A549 (cell line): ENCODE measurements at regions not wholly inside any gene's neighbourhood (a gene's known extent, or its start where the extent isn't known, plus 50 kb on each side); places are given as distances from the start of the nearest gene placed in this dataset.

Source experiments
- ATAC-seq, 2 experiments: fragments of 200-7000 bp in 1 of 2; fragments of >200 bp in 1 of 2; cut with Nextera tagmentation in 1 of 2; cut with Tn5 transposase in 1 of 2; 3 replicates each; pipeline versions ENCODE4 v1.8.0 to v1.9.1; 2018 to 2020; ENCODE audit warnings: mild to moderate bottlenecking in 1 of 2, moderate library complexity in 1 of 2
- CTCF ChIA-PET: fragments of 300-600 bp; sonication (Branson Sonifier 250); formaldehyde crosslinking; extraction: SDS; loops from one replicate; lab custom pipeline; 2021; ENCODE audit warnings: antibody characterized with exemption, inconsistent platforms; lab: Yijun Ruan, JAX
- POLR2A ChIA-PET: fragments of 350-600 bp; formaldehyde crosslinking; extraction: SDS; loops from one replicate; lab custom pipeline; 2021; ENCODE audit warnings: antibody characterized with exemption, inconsistent platforms; lab: Yijun Ruan, JAX
- DNase-seq, 2 experiments: peaks; one replicate each; pipeline versions ENCODE4 v3.0.0 to v3.0.0-alpha.2; 2011 to 2016; ENCODE audit warnings: low read depth in 1 of 2, low spot score in 1 of 2
- FAIRE-seq: peaks from 2 replicates; lab custom pipeline; 2011; peaks lifted over from hg19 to GRCh38; lab: Jason Lieb, UNC
- H3K27ac ChIP-seq, 2 experiments: fragments of >200 bp; sonication (Bioruptor Twin); formaldehyde crosslinking; 3 replicates each; pipeline ENCODE4 v1.5.1; 2016 to 2017
- H3K4me1 ChIP-seq: fragments of >200 bp; sonication (Bioruptor Twin); formaldehyde crosslinking; 3 replicates; pipeline ENCODE4 v1.6.1; 2016
- H3K4me2 ChIP-seq: fragments of >200 bp; sonication (Bioruptor Twin); formaldehyde crosslinking; 3 replicates; pipeline ENCODE4 v1.6.1; 2016
- H3K4me3 ChIP-seq: fragments of >200 bp; sonication (Bioruptor Twin); formaldehyde crosslinking; 3 replicates; pipeline ENCODE4 v1.5.1; 2016
- H3K9me3 ChIP-seq: fragments of >200 bp; sonication (Bioruptor Twin); formaldehyde crosslinking; 3 replicates; pipeline ENCODE4 v1.6.1; 2016
- BHLHE40 ChIP-seq: IDR thresholded peaks from 2 replicates; pipeline ENCODE4 v1.6.1; 2012; ENCODE audit warnings: low read depth, low read length, inconsistent platforms
- CHD2 ChIP-seq: fragments of 150-350 bp; IDR thresholded peaks from 2 replicates; pipeline ENCODE4 v1.6.1; 2014; ENCODE audit warnings: low read length; ENCODE audit not compliant: partially characterized antibody
- EHF ChIP-seq: fragments of 250-450 bp; sonication (Bioruptor Pico); IDR thresholded peaks from 2 replicates; pipeline ENCODE4 v1.5.0; 2020; ENCODE audit warnings: mild to moderate bottlenecking
- ESRRA ChIP-seq: fragments of 150-350 bp; IDR thresholded peaks from 2 replicates; pipeline ENCODE4 v1.6.1; 2014; ENCODE audit warnings: mild to moderate bottlenecking, low read length, borderline replicate concordance
- FOXS1 ChIP-seq: fragments of 250-450 bp; sonication (Bioruptor Pico); IDR thresholded peaks from 2 replicates; pipeline ENCODE4 v1.5.0; 2020; ENCODE audit warnings: mild to moderate bottlenecking, moderate library complexity
- GATA3 ChIP-seq: IDR thresholded peaks from 2 replicates; pipeline ENCODE4 v1.6.1; 2012; ENCODE audit warnings: borderline replicate concordance
- HOXB13 ChIP-seq: fragments of 250-450 bp; sonication (Bioruptor Pico); IDR thresholded peaks from 2 replicates; pipeline ENCODE4 v1.5.0; 2020; ENCODE audit warnings: low read depth, mild to moderate bottlenecking, moderate library complexity
- KDM1A ChIP-seq: fragments of 200-600 bp; sonication (generic); IDR thresholded peaks from 2 replicates; pipeline ENCODE4 v1.6.1; 2016; ENCODE audit warnings: low read depth, mild to moderate bottlenecking
- MAFK ChIP-seq: fragments of 450-650 bp; IDR thresholded peaks from 2 replicates; pipeline ENCODE4 v1.6.1; 2014; ENCODE audit not compliant: partially characterized antibody
- NFE2L2 ChIP-seq: fragments of 150-350 bp; conservative IDR thresholded peaks from 2 replicates; pipeline ENCODE4 v1.6.1; 2014; ENCODE audit warnings: low read length
- POLR2A ChIP-seq: IDR thresholded peaks from 2 replicates; pipeline ENCODE4 v1.6.1; 2012; ENCODE audit warnings: mild to moderate bottlenecking, low read length
- POLR2AphosphoS2 ChIP-seq: conservative IDR thresholded peaks from 2 replicates; pipeline ENCODE4 v1.6.1; 2012; ENCODE audit warnings: low read length, improper control_type of control experiment, inconsistent platforms
- RARB ChIP-seq: fragments of 250-450 bp; sonication (Bioruptor Pico); IDR thresholded peaks from 2 replicates; pipeline ENCODE4 v1.8.0; 2021; ENCODE audit warnings: mild to moderate bottlenecking, moderate library complexity
- RFX5 ChIP-seq: fragments of 450-650 bp; IDR thresholded peaks from 2 replicates; pipeline ENCODE4 v1.7.1; 2014; ENCODE audit warnings: antibody characterized with exemption, mild to moderate bottlenecking, moderate library complexity
- SMC3 ChIP-seq: fragments of >200 bp; sonication (Bioruptor Twin); formaldehyde crosslinking; IDR thresholded peaks from 3 replicates; pipeline ENCODE4 v1.6.1; 2018; ENCODE audit warnings: inconsistent platforms
- SREBF2 ChIP-seq: fragments of 450-650 bp; IDR thresholded peaks from 2 replicates; pipeline ENCODE4 v1.6.1; 2014; ENCODE audit warnings: mild to moderate bottlenecking, moderate library complexity
- TP53 ChIP-seq: fragments of 250-450 bp; sonication (Bioruptor Pico); IDR thresholded peaks from 2 replicates; pipeline ENCODE4 v1.5.0; 2021; ENCODE audit warnings: mild to moderate bottlenecking, moderate library complexity
- ZNF302 ChIP-seq: fragments of 250-450 bp; sonication (Bioruptor Pico); IDR thresholded peaks from 2 replicates; pipeline ENCODE4 v1.9.0; 2021; ENCODE audit warnings: inconsistent platforms, mild to moderate bottlenecking, moderate library complexity
- WGBS: methylation state at CpG from one replicate; pipeline ENCODE4 v1.1.6; 2017; ENCODE audit errors: missing lambda C conversion rate; 5-methylcytosine and 5-hydroxymethylcytosine counted together
- TF ChIP-seq, protein P1 (sequence below): fragments of >200 bp; sonication (Bioruptor Twin); formaldehyde crosslinking; IDR thresholded peaks from 3 replicates; pipeline ENCODE4 v1.5.1; 2016
- TF ChIP-seq, protein P2 (sequence below): fragments of 250-450 bp; sonication (Bioruptor Pico); IDR thresholded peaks from 2 replicates; pipeline ENCODE4 v1.5.0; 2021; ENCODE audit warnings: mild to moderate bottlenecking, moderate library complexity, borderline replicate concordance
- TF ChIP-seq, protein P3 (sequence below): IDR thresholded peaks from 2 replicates; pipeline ENCODE4 v1.6.1; 2012
- TF ChIP-seq, protein P4 (sequence below): fragments of 250-450 bp; sonication (Bioruptor Pico); IDR thresholded peaks from 2 replicates; pipeline ENCODE4 v1.5.0; 2020; ENCODE audit warnings: low read depth, mild to moderate bottlenecking, moderate library complexity
- TF ChIP-seq, protein P5 (sequence below): IDR thresholded peaks from 2 replicates; pipeline ENCODE4 v1.6.1; 2012; ENCODE audit warnings: low read depth, borderline replicate concordance
- TF ChIP-seq, protein P6 (sequence below): fragments of 450-650 bp; IDR thresholded peaks from 2 replicates; pipeline ENCODE4 v1.6.1; 2014; ENCODE audit warnings: antibody characterized with exemption

DNA sequence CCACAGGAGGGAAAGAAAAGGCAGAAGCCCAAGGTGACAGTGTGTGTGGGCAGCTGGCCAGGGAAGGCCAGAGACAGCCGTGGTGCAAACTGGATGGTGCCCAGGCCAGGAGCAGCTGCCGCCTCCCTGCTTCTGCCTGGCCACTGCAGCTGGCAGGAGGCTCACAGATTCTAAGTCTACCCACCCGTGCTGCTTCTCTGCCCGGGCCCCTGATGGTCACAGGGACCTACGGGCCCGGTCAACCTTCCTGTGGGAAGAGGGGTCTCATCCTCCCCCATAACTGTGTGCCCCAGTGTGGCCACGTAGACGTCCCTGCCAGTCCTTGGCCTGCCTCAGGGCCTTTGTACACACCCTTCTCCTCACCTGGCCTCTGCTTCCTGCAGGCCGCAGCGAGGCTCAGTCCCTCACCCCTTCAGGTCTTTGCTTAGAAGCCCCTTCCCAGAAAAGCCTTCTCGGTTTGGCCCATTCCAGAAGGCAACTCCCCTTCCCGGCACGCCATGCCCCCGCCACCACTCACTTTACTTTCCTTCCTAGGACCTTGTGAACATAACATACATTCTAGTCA lies 192.6 kb upstream of the AJAP1 start:
- DNase-seq (no peak), FAIRE-seq (no peak), ATAC-seq (no peak)
- no peaks in the 10 kb centered on the region for H3K9me3 ChIP-seq
- ChIA-PET POLR2A (no interaction called here), CTCF (no interaction called here)
- H3K4me3 ChIP-seq, result no peak overlapping the region
- TF ChIP-seq, protein P1, sequence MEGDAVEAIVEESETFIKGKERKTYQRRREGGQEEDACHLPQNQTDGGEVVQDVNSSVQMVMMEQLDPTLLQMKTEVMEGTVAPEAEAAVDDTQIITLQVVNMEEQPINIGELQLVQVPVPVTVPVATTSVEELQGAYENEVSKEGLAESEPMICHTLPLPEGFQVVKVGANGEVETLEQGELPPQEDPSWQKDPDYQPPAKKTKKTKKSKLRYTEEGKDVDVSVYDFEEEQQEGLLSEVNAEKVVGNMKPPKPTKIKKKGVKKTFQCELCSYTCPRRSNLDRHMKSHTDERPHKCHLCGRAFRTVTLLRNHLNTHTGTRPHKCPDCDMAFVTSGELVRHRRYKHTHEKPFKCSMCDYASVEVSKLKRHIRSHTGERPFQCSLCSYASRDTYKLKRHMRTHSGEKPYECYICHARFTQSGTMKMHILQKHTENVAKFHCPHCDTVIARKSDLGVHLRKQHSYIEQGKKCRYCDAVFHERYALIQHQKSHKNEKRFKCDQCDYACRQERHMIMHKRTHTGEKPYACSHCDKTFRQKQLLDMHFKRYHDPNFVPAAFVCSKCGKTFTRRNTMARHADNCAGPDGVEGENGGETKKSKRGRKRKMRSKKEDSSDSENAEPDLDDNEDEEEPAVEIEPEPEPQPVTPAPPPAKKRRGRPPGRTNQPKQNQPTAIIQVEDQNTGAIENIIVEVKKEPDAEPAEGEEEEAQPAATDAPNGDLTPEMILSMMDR, result no peak
- TF ChIP-seq POLR2A (no peak), MAFK (no peak), ESRRA (no peak), POLR2AphosphoS2 (no peak), RFX5 (no peak), ZNF302 (CRISPR knock-in tag) (no peak), NFE2L2 (no peak), KDM1A (no peak), SMC3 (no peak), FOXS1 (no peak), TP53 (no peak), SREBF2 (no peak), HOXB13 (CRISPR knock-in tag) (no peak), EHF (no peak)
- no peak overlapping the region for H3K27ac ChIP-seq
- no peaks in the 10 kb centered on the region for H3K4me1 ChIP-seq
- WGBS, result 42% methylated on average over 9 of the region's 14 CpGs
- no peak overlapping the region for H3K4me2 ChIP-seq

DNA sequence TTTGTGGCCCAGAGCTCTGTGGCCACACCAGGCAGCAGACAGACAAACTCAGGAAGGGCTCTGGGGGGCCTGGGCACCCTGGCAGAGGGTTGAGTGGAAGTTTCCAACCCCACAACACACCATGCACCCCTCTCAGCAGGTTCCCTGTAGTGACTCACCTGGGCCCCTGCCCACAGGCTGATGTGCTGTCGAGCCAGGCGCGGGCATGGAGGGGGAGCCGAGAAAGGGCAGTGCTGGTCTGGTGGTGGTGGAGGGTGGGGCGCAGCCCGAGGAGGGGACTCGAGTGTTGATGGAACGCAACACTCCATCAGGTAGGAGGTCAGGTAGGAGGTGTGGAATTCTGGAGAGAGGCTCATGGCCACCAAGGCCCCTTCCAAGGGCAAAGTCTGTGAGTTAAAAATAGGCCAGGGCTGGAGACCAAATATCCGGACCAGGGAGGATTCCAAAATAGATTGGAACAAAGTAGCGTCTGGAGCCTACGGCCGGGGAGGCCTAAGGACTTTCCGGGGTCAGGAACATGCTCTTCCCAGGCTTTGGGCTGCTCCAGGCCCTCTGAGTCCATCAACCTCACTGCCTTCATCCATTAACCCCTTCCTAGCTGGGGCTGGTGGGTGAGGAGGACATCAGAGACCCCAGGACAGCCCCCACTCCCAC lies 191.5 kb upstream of the AJAP1 start:
- FAIRE-seq (no peak), ATAC-seq (no peak), DNase-seq (no peak)
- ChIA-PET CTCF (no interaction called here), POLR2A (no interaction called here)
- no peak overlapping the region for H3K4me3 ChIP-seq
- TF ChIP-seq RARB (CRISPR knock-in tag) (no peak), GATA3 (no peak), CHD2 (no peak), SMC3 (no peak), BHLHE40 (no peak), SREBF2 (no peak)
- TF ChIP-seq, protein P2, sequence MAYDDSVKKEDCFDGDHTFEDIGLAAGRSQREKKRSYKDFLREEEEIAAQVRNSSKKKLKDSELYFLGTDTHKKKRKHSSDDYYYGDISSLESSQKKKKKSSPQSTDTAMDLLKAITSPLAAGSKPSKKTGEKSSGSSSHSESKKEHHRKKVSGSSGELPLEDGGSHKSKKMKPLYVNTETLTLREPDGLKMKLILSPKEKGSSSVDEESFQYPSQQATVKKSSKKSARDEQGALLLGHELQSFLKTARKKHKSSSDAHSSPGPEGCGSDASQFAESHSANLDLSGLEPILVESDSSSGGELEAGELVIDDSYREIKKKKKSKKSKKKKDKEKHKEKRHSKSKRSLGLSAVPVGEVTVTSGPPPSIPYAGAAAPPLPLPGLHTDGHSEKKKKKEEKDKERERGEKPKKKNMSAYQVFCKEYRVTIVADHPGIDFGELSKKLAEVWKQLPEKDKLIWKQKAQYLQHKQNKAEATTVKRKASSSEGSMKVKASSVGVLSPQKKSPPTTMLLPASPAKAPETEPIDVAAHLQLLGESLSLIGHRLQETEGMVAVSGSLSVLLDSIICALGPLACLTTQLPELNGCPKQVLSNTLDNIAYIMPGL (CRISPR knock-in tag), result no peak
- TF ChIP-seq, protein P3, sequence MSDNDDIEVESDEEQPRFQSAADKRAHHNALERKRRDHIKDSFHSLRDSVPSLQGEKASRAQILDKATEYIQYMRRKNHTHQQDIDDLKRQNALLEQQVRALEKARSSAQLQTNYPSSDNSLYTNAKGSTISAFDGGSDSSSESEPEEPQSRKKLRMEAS, result no peak
- TF ChIP-seq, protein P4, sequence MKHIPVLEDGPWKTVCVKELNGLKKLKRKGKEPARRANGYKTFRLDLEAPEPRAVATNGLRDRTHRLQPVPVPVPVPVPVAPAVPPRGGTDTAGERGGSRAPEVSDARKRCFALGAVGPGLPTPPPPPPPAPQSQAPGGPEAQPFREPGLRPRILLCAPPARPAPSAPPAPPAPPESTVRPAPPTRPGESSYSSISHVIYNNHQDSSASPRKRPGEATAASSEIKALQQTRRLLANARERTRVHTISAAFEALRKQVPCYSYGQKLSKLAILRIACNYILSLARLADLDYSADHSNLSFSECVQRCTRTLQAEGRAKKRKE (CRISPR knock-in tag), result no peak
- TF ChIP-seq, protein P5, sequence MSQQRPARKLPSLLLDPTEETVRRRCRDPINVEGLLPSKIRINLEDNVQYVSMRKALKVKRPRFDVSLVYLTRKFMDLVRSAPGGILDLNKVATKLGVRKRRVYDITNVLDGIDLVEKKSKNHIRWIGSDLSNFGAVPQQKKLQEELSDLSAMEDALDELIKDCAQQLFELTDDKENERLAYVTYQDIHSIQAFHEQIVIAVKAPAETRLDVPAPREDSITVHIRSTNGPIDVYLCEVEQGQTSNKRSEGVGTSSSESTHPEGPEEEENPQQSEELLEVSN, result no peak
- TF ChIP-seq, protein P6, sequence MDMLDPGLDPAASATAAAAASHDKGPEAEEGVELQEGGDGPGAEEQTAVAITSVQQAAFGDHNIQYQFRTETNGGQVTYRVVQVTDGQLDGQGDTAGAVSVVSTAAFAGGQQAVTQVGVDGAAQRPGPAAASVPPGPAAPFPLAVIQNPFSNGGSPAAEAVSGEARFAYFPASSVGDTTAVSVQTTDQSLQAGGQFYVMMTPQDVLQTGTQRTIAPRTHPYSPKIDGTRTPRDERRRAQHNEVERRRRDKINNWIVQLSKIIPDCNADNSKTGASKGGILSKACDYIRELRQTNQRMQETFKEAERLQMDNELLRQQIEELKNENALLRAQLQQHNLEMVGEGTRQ, result no peak
- no peak overlapping the region for H3K27ac ChIP-seq
- 66% methylated on average over 10 of the region's 13 CpGs for whole genome bisulfite sequencing
- H3K4me2 ChIP-seq, result no peak overlapping the region
- no peaks in the 10 kb centered on the region for H3K9me3 ChIP-seq
- no peaks in the 10 kb centered on the region for H3K4me1 ChIP-seq
